ENCODE measurements at regions not wholly inside any gene's neighbourhood (a gene's known extent, or its start where the extent isn't known, plus 50 kb on each side); places are given as distances from the start of the nearest gene placed in this dataset.

DNA sequence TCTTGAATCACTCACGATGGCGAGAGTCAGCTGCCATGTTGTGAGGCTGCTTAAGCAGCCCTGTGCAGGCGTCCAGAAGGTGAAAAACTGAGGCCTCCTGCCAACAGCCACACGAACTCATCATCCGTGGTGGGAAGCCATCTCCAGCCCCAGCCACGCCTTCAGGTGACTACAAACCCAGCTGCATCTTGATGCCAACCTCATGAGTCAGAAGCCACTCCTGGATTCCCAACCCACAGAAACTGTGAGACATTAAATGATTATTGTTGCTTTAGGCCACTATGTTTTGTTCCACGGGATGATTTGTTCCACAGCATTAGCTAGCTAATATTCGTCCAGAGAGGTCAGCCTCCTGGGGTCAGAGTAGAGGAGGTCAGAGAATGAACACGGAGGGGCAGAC, 80.5 kb downstream of the SNX5 start:
- dilution Hi-C loops (cut with HindIII; ENCODE audit: low sequenced_read_pairs, unreplicated experiment) = no loop called here

More for the DNA sequence above, 80.5 kb downstream of the SNX5 start:
- Histone ChIP-seq H2BK20ac (ENCODE audit: low read depth, low read length) (no peak overlapping the region), H3K4me1 (ENCODE audit: control insufficient read depth, insufficient read depth, low read length) (peaks cover 4% of the 10 kb centered on the region; the same call in 1 of the 2 replicates), H2AK5ac (ENCODE audit: low read depth, low read length) (peak overlapping the region; percentile 39; the same call in 1 of the 2 replicates), H2AK9ac (replicated peaks; ENCODE audit: low read depth, low read length, poor library complexity) (no peak overlapping the region), H4K20me1 (ENCODE audit: insufficient read depth, low read length) (no peaks in the 10 kb centered on the region), H3K4ac (ENCODE audit: low read depth, low read length) (no peak overlapping the region), H3K9me3 (ENCODE audit: control insufficient read depth, insufficient read depth, low read length) (peaks cover 11% of the 10 kb centered on the region), H3K9me1 (ENCODE audit: insufficient read depth, low read length) (no peaks in the 10 kb centered on the region), H3K4me2 (ENCODE audit: low read depth, low read length) (no peak overlapping the region), H3K79me1 (ENCODE audit: low read depth in 1 of 2, low read length in 2 of 2) (no peaks in the 10 kb centered on the region; a peak in 1 of 4 replicates), H3K56ac (ENCODE audit: extremely low read depth, insufficient read depth, low read length) (no peak overlapping the region), H3K23ac (ENCODE audit: low read depth, low read length) (no peak overlapping the region), H4K8ac (ENCODE audit: low read depth in 2 of 2, low read length in 2 of 2) (no peak overlapping the region), H3K27ac (ENCODE audit: insufficient read depth, low read length) (no peak overlapping the region), H2BK120ac (ENCODE audit: low read depth, low read length) (no peak overlapping the region), H3K27me3 (ENCODE audit: control insufficient read depth, insufficient read depth, low read length) (no peaks in the 10 kb centered on the region), H3K18ac (ENCODE audit: low read depth, low read length) (no peak overlapping the region), H3K9ac (ENCODE audit: low read depth, low read length) (no peak overlapping the region), H3K14ac (replicated peaks; ENCODE audit: low read depth, low read length) (no peak overlapping the region), H3K4me3 (ENCODE audit: insufficient read depth, low read depth, low read length) (no peak overlapping the region), H4K91ac (ENCODE audit: insufficient read depth, low read depth, low read length) (no peak overlapping the region), H2BK5ac (ENCODE audit: low read depth, low read length, poor library complexity, severe bottlenecking) (no peak overlapping the region), H2AFZ (replicated peaks; ENCODE audit: low read length, poor library complexity) (no peak overlapping the region), H2BK15ac (ENCODE audit: low read depth, low read length) (no peak overlapping the region), H4K5ac (ENCODE audit: low read depth, low read length) (no peak overlapping the region), H3K36me3 (ENCODE audit: control insufficient read depth, insufficient read depth, low read length) (no peaks in the 10 kb centered on the region)
- no peak for DNase-seq
- in situ Hi-C loops (cut with MboI; ENCODE audit: low sequenced_read_pairs) (no loop called here), intact Hi-C loops (cut with micrococcal nuclease) (no loop called here)
- TF ChIP-seq FOS (IDR thresholded peaks at IDR 0.05; ENCODE audit: low read depth, low read length) (no peak), ELK1 (IDR thresholded peaks at IDR 0.05; ENCODE audit: borderline replicate concordance, low read depth, low read length) (no peak), POLR2A (IDR thresholded peaks at IDR 0.05; ENCODE audit: low read depth, low read length) (no peak), NFE2L2 (IDR thresholded peaks at IDR 0.05; ENCODE audit: low read depth, low read length) (no peak), BHLHE40 (IDR thresholded peaks at IDR 0.05; ENCODE audit: low read depth, low read length) (no peak), RCOR1 (IDR thresholded peaks at IDR 0.05; ENCODE audit: insufficient replicate concordance, low read length) (no peak), MAFK (IDR thresholded peaks at IDR 0.05; ENCODE audit: low read depth, low read length) (no peak), MXI1 (IDR thresholded peaks at IDR 0.05; ENCODE audit: borderline replicate concordance, low read depth, low read length) (no peak), SMC3 (IDR thresholded peaks at IDR 0.05; ENCODE audit: low read depth, low read length) (no peak), CHD1 (IDR thresholded peaks at IDR 0.05; ENCODE audit: low read depth, low read length) (no peak), MAZ (IDR thresholded peaks at IDR 0.05; ENCODE audit: borderline replicate concordance, low read depth, low read length) (no peak), RFX5 (IDR thresholded peaks at IDR 0.05; ENCODE audit: low read depth, low read length) (no peak), USF2 (IDR thresholded peaks at IDR 0.05; ENCODE audit: low read depth, low read length) (no peak)
- TF ChIP-seq, protein P1, sequence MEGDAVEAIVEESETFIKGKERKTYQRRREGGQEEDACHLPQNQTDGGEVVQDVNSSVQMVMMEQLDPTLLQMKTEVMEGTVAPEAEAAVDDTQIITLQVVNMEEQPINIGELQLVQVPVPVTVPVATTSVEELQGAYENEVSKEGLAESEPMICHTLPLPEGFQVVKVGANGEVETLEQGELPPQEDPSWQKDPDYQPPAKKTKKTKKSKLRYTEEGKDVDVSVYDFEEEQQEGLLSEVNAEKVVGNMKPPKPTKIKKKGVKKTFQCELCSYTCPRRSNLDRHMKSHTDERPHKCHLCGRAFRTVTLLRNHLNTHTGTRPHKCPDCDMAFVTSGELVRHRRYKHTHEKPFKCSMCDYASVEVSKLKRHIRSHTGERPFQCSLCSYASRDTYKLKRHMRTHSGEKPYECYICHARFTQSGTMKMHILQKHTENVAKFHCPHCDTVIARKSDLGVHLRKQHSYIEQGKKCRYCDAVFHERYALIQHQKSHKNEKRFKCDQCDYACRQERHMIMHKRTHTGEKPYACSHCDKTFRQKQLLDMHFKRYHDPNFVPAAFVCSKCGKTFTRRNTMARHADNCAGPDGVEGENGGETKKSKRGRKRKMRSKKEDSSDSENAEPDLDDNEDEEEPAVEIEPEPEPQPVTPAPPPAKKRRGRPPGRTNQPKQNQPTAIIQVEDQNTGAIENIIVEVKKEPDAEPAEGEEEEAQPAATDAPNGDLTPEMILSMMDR (conservative IDR thresholded peaks at IDR 0.05; ENCODE audit: low read depth, low read length) = no peak
- BruUV-seq (replicated peaks) = no TSS peak
- CTCF ChIA-PET = no interaction called here
- POLR2A ChIA-PET (ENCODE audit: unreplicated experiment) = no interaction called here
- WGBS, 2 experiments (ENCODE audit: extremely low coverage in 2 of 2, insufficient read length in 1 of 2) = 50% methylated on average over 6 of the region's 9 CpGs; no CpG with 5 or more reads in 1 of the 2 experiments
- ATAC-seq (ENCODE audit: low read depth) = no peak

Measured in IMR-90 (cell line).